ENCODE measurements at regions not wholly inside any gene's neighbourhood (a gene's known extent, or its start where the extent isn't known, plus 50 kb on each side); places are given as distances from the start of the nearest gene placed in this dataset.

DNA sequence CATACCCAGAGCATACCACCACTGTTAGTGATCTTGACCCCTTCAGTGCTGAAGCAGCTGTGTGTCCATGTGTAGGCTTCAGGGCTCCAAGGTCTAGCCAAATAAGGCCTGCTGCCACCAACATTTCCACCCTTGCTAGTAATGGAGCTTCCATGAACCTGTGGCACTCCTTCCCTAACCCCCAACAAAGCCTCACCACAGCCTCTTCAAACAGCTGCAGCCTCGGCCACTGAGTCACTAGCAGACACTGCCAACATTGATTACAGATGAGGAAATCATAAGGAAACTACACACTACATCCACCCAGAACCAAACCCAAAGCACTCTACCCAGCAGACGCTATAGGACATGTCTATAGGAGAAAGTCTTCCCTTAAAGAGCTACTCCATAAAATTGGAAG is 610.7 kb downstream of the KCNJ2 start:
- no peak overlapping the region for H2AFZ ChIP-seq (ENCODE audit: insufficient read depth, low read depth, low read length, poor library complexity, severe bottlenecking)
- intact Hi-C loops (cut with micrococcal nuclease): no loop called here
- CTCF ChIA-PET: no interaction called here
- no peak overlapping the region for H3K27ac Mint-ChIP-seq
- WGBS (ENCODE audit: insufficient coverage): no CpG with 5 or more reads among the region's 2 CpGs
- H3K4me1 ChIP-seq (ENCODE audit: control insufficient read depth in 2 of 2, insufficient read depth in 2 of 2, low read length in 2 of 2): no peaks in the 10 kb centered on the region
- DNase-seq (no peak), ATAC-seq (ENCODE audit: low read depth) (no peak)
- no peak overlapping the region for H3K9ac ChIP-seq (ENCODE audit: low read length)
- no peaks in the 10 kb centered on the region for H3K9me3 Mint-ChIP-seq (ENCODE audit: insufficient read depth)
- H3K4me2 ChIP-seq (replicated peaks; ENCODE audit: low read depth, low read length, poor library complexity, severe bottlenecking): no peak overlapping the region
- H3K9me3 ChIP-seq (ENCODE audit: control extremely low read depth in 1 of 3, control insufficient read depth in 2 of 3, insufficient read depth in 1 of 3, low read length in 2 of 3): peaks cover 0 to 11% (median 0%) of the 10 kb centered on the region in 3 donors
- no peaks in the 10 kb centered on the region for H3K27me3 ChIP-seq (replicated peaks in 1 of 4; ENCODE audit: control extremely low read depth in 1 of 4, control insufficient read depth in 3 of 4, insufficient read depth in 4 of 4, low read length in 3 of 4)
- no peaks in the 10 kb centered on the region for H3K27me3 Mint-ChIP-seq
- TF ChIP-seq, protein P1, sequence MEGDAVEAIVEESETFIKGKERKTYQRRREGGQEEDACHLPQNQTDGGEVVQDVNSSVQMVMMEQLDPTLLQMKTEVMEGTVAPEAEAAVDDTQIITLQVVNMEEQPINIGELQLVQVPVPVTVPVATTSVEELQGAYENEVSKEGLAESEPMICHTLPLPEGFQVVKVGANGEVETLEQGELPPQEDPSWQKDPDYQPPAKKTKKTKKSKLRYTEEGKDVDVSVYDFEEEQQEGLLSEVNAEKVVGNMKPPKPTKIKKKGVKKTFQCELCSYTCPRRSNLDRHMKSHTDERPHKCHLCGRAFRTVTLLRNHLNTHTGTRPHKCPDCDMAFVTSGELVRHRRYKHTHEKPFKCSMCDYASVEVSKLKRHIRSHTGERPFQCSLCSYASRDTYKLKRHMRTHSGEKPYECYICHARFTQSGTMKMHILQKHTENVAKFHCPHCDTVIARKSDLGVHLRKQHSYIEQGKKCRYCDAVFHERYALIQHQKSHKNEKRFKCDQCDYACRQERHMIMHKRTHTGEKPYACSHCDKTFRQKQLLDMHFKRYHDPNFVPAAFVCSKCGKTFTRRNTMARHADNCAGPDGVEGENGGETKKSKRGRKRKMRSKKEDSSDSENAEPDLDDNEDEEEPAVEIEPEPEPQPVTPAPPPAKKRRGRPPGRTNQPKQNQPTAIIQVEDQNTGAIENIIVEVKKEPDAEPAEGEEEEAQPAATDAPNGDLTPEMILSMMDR (IDR thresholded peaks at IDR 0.05): no peak
- TF ChIP-seq EZH2 (IDR thresholded peaks at IDR 0.05; ENCODE audit: borderline replicate concordance, insufficient read depth, low read depth, low read length, poor library complexity, severe bottlenecking): no peak
- no peak overlapping the region for H3K4me3 ChIP-seq (ENCODE audit: control extremely low read depth in 1 of 5, extremely low read depth in 1 of 5, insufficient read depth in 1 of 5, low read depth in 2 of 5, low read length in 4 of 5)
- no peaks in the 10 kb centered on the region for H3K79me2 ChIP-seq (ENCODE audit: control insufficient read depth, insufficient read depth, low read length)
- H4K20me1 ChIP-seq (ENCODE audit: control insufficient read depth, insufficient read depth, low read length, poor library complexity, severe bottlenecking): no peaks in the 10 kb centered on the region
- H3K4me1 Mint-ChIP-seq: no peaks in the 10 kb centered on the region
- H3K4me3 Mint-ChIP-seq: no peak overlapping the region
- H3K27ac ChIP-seq (ENCODE audit: low read length in 2 of 2): no peak overlapping the region
- H3K36me3 ChIP-seq (replicated peaks in 1 of 2; ENCODE audit: control extremely low read depth in 1 of 2, control insufficient read depth in 1 of 2, extremely low read depth in 1 of 2, insufficient read depth in 2 of 2, low read length in 1 of 2): no peaks in the 10 kb centered on the region
- POLR2A ChIA-PET: no interaction called here

DNA sequence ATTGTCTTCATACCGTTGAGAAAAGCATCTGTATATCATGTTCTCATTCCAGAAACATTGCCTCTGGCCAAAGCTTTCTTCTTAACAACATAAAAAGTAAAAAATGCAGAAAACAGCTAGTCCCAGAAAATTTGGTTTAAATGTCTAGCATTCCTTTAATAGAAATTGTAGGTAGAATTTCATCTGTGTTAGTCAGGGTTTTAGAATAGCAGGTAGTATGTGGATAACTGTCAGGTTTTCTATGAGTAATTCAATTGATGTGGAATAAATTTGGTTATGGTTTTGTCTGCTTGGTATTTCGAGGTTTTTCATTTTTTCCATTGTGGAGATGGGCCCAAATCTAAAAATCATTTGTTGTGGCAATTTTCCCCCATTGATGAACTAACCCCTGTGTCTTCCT is 616.7 kb downstream of the KCNJ2 start:
- no peak overlapping the region for H3K27ac Mint-ChIP-seq

More for the DNA sequence above, 616.7 kb downstream of the KCNJ2 start:
- Histone ChIP-seq H3K4me2 (replicated peaks; ENCODE audit: low read depth, low read length, poor library complexity, severe bottlenecking) (no peak overlapping the region), H3K4me3 (ENCODE audit: control extremely low read depth in 1 of 5, extremely low read depth in 1 of 5, insufficient read depth in 1 of 5, low read depth in 2 of 5, low read length in 4 of 5) (no peak overlapping the region), H3K9ac (ENCODE audit: low read length) (no peak overlapping the region), H3K9me3 (ENCODE audit: control extremely low read depth in 1 of 3, control insufficient read depth in 2 of 3, insufficient read depth in 1 of 3, low read length in 2 of 3) (no peaks in the 10 kb centered on the region), H3K27ac (ENCODE audit: low read length in 2 of 2) (no peak overlapping the region), H4K20me1 (ENCODE audit: control insufficient read depth, insufficient read depth, low read length, poor library complexity, severe bottlenecking) (no peaks in the 10 kb centered on the region), H3K4me1 (ENCODE audit: control insufficient read depth in 2 of 2, insufficient read depth in 2 of 2, low read length in 2 of 2) (no peaks in the 10 kb centered on the region), H3K79me2 (ENCODE audit: control insufficient read depth, insufficient read depth, low read length) (no peaks in the 10 kb centered on the region), H3K36me3 (replicated peaks in 1 of 2; ENCODE audit: control extremely low read depth in 1 of 2, control insufficient read depth in 1 of 2, extremely low read depth in 1 of 2, insufficient read depth in 2 of 2, low read length in 1 of 2) (no peaks in the 10 kb centered on the region), H3K27me3 (replicated peaks in 1 of 4; ENCODE audit: control extremely low read depth in 1 of 4, control insufficient read depth in 3 of 4, insufficient read depth in 4 of 4, low read length in 3 of 4) (no peaks in the 10 kb centered on the region), H2AFZ (ENCODE audit: insufficient read depth, low read depth, low read length, poor library complexity, severe bottlenecking) (no peak overlapping the region)
- Mint-ChIP-seq H3K27me3 (no peaks in the 10 kb centered on the region), H3K4me3 (no peak overlapping the region), H3K9me3 (ENCODE audit: insufficient read depth) (peaks cover 4% of the 10 kb centered on the region), H3K4me1 (no peaks in the 10 kb centered on the region)
- ATAC-seq (ENCODE audit: low read depth) (no peak), DNase-seq (no peak)
- no peak for TF ChIP-seq EZH2 (IDR thresholded peaks at IDR 0.05; ENCODE audit: borderline replicate concordance, insufficient read depth, low read depth, low read length, poor library complexity, severe bottlenecking)
- TF ChIP-seq, protein P1 (IDR thresholded peaks at IDR 0.05): no peak
- intact Hi-C loops (cut with micrococcal nuclease): no loop called here
- CTCF ChIA-PET: no interaction called here
- no CpG with 5 or more reads among the region's 2 CpGs for WGBS (ENCODE audit: insufficient coverage)
- POLR2A ChIA-PET: no interaction called here

All from B cell (primary cell).